ENCODE measurements at regions not wholly inside any gene's neighbourhood (a gene's known extent, or its start where the extent isn't known, plus 50 kb on each side); places are given as distances from the start of the nearest gene placed in this dataset.

DNA sequence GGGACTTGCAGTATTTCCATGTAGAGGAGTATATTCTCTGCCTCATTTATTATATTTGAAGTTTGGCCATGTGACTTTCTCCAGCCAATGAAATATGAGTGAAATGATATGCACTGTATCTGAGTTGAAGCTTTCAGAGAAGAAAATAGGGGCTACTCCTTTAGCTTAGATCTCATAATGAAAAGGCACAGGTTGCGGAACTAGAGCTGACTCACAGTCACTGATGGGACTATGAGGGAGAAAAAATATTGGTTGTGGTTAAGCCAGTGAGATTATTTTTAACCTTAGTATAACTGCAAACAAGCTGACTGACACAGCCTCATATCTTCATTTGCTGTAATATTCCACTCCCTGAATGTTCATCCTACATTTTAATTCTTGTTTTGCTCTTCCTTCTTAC, 1104.3 kb downstream of the RPA4 start:
- Histone ChIP-seq H3K36me3 (ENCODE audit: control insufficient read depth in 2 of 2, extremely low read depth in 1 of 2, insufficient read depth in 2 of 2, low read length in 2 of 2) (no peaks in the 10 kb centered on the region), H4K20me1 (ENCODE audit: control insufficient read depth, extremely low read depth, insufficient read depth, low read length) (no peaks in the 10 kb centered on the region), H3K4me2 (ENCODE audit: control insufficient read depth, extremely low read depth, insufficient read depth, low read depth, low read length) (no peak overlapping the region), H3K9me3 (ENCODE audit: control insufficient read depth, low read depth, low read length) (no peaks in the 10 kb centered on the region), H3K9me1 (ENCODE audit: control insufficient read depth, extremely low read depth, insufficient read depth, low read length) (no peaks in the 10 kb centered on the region), H3K27ac (ENCODE audit: control insufficient read depth, insufficient read depth, low read length) (no peak overlapping the region), H3K4me1 (ENCODE audit: control insufficient read depth, extremely low read depth, insufficient read depth, low read length) (peaks cover 7% of the 10 kb centered on the region), H3K27me3 (ENCODE audit: control insufficient read depth, extremely low read depth, insufficient read depth, low read length) (no peaks in the 10 kb centered on the region), H3K9ac (ENCODE audit: control insufficient read depth, extremely low read depth, insufficient read depth, low read length) (no peak overlapping the region), H2AFZ (ENCODE audit: control insufficient read depth, low read length) (no peak overlapping the region), H3K4me3 (ENCODE audit: control insufficient read depth in 2 of 3, extremely low read depth in 1 of 3, insufficient read depth in 2 of 3, low read depth in 1 of 3, low read length in 3 of 3) (no peak overlapping the region), H3K79me2 (ENCODE audit: control insufficient read depth, insufficient read depth, low read length) (no peaks in the 10 kb centered on the region)
- dilution Hi-C loops (cut with MboI; ENCODE audit: extremely low pct_ligation_motif_present, low sequenced_read_pairs): no loop called here
- FAIRE-seq: no peak
- DNase-seq (ENCODE audit: low read depth, low spot score): no peak
- TF ChIP-seq, protein P1, sequence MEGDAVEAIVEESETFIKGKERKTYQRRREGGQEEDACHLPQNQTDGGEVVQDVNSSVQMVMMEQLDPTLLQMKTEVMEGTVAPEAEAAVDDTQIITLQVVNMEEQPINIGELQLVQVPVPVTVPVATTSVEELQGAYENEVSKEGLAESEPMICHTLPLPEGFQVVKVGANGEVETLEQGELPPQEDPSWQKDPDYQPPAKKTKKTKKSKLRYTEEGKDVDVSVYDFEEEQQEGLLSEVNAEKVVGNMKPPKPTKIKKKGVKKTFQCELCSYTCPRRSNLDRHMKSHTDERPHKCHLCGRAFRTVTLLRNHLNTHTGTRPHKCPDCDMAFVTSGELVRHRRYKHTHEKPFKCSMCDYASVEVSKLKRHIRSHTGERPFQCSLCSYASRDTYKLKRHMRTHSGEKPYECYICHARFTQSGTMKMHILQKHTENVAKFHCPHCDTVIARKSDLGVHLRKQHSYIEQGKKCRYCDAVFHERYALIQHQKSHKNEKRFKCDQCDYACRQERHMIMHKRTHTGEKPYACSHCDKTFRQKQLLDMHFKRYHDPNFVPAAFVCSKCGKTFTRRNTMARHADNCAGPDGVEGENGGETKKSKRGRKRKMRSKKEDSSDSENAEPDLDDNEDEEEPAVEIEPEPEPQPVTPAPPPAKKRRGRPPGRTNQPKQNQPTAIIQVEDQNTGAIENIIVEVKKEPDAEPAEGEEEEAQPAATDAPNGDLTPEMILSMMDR (optimal IDR thresholded peaks at IDR 0.05 in 1 of 3, IDR thresholded peaks at IDR 0.05 in 1 of 3, conservative IDR thresholded peaks at IDR 0.05 in 1 of 3; ENCODE audit: extremely low read depth in 1 of 3, insufficient read depth in 2 of 3, low read length in 3 of 3): no peak
- TF ChIP-seq EZH2 (IDR thresholded peaks at IDR 0.05; ENCODE audit: low read length): no peak

DNA sequence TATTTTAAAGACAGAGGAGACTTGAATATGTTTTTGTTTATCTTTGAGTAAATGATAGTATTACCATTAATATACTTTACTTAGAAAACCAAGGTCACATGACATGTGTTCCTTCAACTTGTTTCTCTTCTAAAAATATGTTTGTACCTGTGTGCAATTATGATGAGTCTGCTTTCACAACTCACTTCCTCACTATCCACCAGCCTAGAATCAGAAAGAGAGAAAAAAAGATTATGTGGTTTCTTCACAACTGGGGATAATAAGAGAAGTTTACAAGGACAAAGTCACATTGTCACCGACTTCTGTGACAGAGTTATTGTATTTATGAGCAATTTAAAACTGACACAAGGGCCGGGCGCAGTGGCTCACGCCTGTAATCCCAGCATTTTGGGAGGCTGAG, 1112.1 kb downstream of the RPA4 start:
- Histone ChIP-seq H3K9me1 (ENCODE audit: control insufficient read depth, extremely low read depth, insufficient read depth, low read length) (no peaks in the 10 kb centered on the region), H3K9me3 (ENCODE audit: control insufficient read depth, low read depth, low read length) (no peaks in the 10 kb centered on the region), H3K27me3 (ENCODE audit: control insufficient read depth, extremely low read depth, insufficient read depth, low read length) (no peaks in the 10 kb centered on the region), H3K4me1 (ENCODE audit: control insufficient read depth, extremely low read depth, insufficient read depth, low read length) (no peaks in the 10 kb centered on the region), H3K27ac (ENCODE audit: control insufficient read depth, insufficient read depth, low read length) (no peak overlapping the region), H3K4me3 (ENCODE audit: control insufficient read depth in 2 of 3, extremely low read depth in 1 of 3, insufficient read depth in 2 of 3, low read depth in 1 of 3, low read length in 3 of 3) (no peak overlapping the region), H2AFZ (ENCODE audit: control insufficient read depth, low read length) (no peak overlapping the region), H4K20me1 (ENCODE audit: control insufficient read depth, extremely low read depth, insufficient read depth, low read length) (no peaks in the 10 kb centered on the region), H3K9ac (ENCODE audit: control insufficient read depth, extremely low read depth, insufficient read depth, low read length) (no peak overlapping the region), H3K36me3 (ENCODE audit: control insufficient read depth in 2 of 2, extremely low read depth in 1 of 2, insufficient read depth in 2 of 2, low read length in 2 of 2) (no peaks in the 10 kb centered on the region), H3K79me2 (ENCODE audit: control insufficient read depth, insufficient read depth, low read length) (no peaks in the 10 kb centered on the region), H3K4me2 (ENCODE audit: control insufficient read depth, extremely low read depth, insufficient read depth, low read depth, low read length) (no peak overlapping the region)
- FAIRE-seq (no peak), DNase-seq (ENCODE audit: low read depth, low spot score) (no peak)
- TF ChIP-seq, protein P1 (optimal IDR thresholded peaks at IDR 0.05 in 1 of 3, IDR thresholded peaks at IDR 0.05 in 1 of 3, conservative IDR thresholded peaks at IDR 0.05 in 1 of 3; ENCODE audit: extremely low read depth in 1 of 3, insufficient read depth in 2 of 3, low read length in 3 of 3): no peak
- TF ChIP-seq EZH2 (IDR thresholded peaks at IDR 0.05; ENCODE audit: low read length): no peak
- dilution Hi-C loops (cut with MboI; ENCODE audit: extremely low pct_ligation_motif_present, low sequenced_read_pairs): no loop called here

All from keratinocyte (primary cell).